ENCODE measurements at regions not wholly inside any gene's neighbourhood (a gene's known extent, or its start where the extent isn't known, plus 50 kb on each side); places are given as distances from the start of the nearest gene placed in this dataset.

GRCh38 chr12:71291746-71292145, 133.9 kb upstream of the TSPAN8 start:
- no peak for TF ChIP-seq POLR2A (IDR thresholded peaks at IDR 0.05; ENCODE audit: borderline replicate concordance, extremely low read depth, insufficient read depth, insufficient read length)
- TF ChIP-seq, protein P1, sequence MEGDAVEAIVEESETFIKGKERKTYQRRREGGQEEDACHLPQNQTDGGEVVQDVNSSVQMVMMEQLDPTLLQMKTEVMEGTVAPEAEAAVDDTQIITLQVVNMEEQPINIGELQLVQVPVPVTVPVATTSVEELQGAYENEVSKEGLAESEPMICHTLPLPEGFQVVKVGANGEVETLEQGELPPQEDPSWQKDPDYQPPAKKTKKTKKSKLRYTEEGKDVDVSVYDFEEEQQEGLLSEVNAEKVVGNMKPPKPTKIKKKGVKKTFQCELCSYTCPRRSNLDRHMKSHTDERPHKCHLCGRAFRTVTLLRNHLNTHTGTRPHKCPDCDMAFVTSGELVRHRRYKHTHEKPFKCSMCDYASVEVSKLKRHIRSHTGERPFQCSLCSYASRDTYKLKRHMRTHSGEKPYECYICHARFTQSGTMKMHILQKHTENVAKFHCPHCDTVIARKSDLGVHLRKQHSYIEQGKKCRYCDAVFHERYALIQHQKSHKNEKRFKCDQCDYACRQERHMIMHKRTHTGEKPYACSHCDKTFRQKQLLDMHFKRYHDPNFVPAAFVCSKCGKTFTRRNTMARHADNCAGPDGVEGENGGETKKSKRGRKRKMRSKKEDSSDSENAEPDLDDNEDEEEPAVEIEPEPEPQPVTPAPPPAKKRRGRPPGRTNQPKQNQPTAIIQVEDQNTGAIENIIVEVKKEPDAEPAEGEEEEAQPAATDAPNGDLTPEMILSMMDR (IDR thresholded peaks at IDR 0.05 in 2 of 3, conservative IDR thresholded peaks at IDR 0.05 in 1 of 3; ENCODE audit: borderline replicate concordance in 1 of 3, insufficient read depth in 1 of 3, low read depth in 2 of 3, low read length in 2 of 3): no peak
- TF ChIP-seq SP1 (IDR thresholded peaks at IDR 0.05; ENCODE audit: low read depth): no peak
- TF ChIP-seq ZBTB33 (IDR thresholded peaks at IDR 0.05; ENCODE audit: extremely low read depth, insufficient replicate concordance, low read length): no peak
- TF ChIP-seq ELF1 (IDR thresholded peaks at IDR 0.05; ENCODE audit: borderline replicate concordance, low read depth): no peak
- no peak for TF ChIP-seq ATF3 (IDR thresholded peaks at IDR 0.05)
- TF ChIP-seq CEBPB (IDR thresholded peaks at IDR 0.05; ENCODE audit: low read depth): no peak
- TF ChIP-seq YY1 (IDR thresholded peaks at IDR 0.05; ENCODE audit: extremely low read depth, insufficient replicate concordance, low read depth, low read length): no peak
- TF ChIP-seq SIN3A (IDR thresholded peaks at IDR 0.05; ENCODE audit: low read depth): no peak
- no peak for TF ChIP-seq POLR2AphosphoS5 (IDR thresholded peaks at IDR 0.05; ENCODE audit: low read depth, low read length)
- no peak for TF ChIP-seq JUND (IDR thresholded peaks at IDR 0.05)
- TF ChIP-seq ZNF274 (IDR thresholded peaks at IDR 0.05; ENCODE audit: low read depth, low read length): no peak
- no peak for TF ChIP-seq EGR1 (IDR thresholded peaks at IDR 0.05; ENCODE audit: low read depth)

All from HCT116 (cell line).